ENCODE measurements at regions not wholly inside any gene's neighbourhood (a gene's known extent, or its start where the extent isn't known, plus 50 kb on each side); places are given as distances from the start of the nearest gene placed in this dataset.

DNA sequence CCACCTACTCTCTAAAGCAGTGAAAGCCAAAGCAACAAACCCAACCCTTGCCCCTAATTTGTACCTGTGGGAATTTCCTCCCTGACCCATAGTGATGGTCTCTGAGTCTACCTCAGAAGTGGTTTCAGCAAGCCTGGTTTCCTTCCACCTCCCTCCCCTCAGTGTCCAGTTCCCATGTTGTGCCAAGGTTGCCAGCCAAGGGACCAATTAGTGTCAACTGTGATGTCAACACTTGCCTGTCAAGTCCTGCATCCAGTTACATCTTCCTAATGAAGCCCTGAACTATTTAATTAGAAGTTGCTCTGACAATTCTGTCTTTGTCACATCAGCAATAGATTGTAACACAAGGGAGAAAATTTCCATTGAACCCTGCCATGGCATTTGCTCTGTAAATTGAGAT, 194.4 kb upstream of the CCDC196 start:
- no peak for TF ChIP-seq EZH2 (IDR thresholded peaks at IDR 0.05; ENCODE audit: borderline replicate concordance, low read depth, low read length, poor library complexity, severe bottlenecking)
- TF ChIP-seq, protein P1, sequence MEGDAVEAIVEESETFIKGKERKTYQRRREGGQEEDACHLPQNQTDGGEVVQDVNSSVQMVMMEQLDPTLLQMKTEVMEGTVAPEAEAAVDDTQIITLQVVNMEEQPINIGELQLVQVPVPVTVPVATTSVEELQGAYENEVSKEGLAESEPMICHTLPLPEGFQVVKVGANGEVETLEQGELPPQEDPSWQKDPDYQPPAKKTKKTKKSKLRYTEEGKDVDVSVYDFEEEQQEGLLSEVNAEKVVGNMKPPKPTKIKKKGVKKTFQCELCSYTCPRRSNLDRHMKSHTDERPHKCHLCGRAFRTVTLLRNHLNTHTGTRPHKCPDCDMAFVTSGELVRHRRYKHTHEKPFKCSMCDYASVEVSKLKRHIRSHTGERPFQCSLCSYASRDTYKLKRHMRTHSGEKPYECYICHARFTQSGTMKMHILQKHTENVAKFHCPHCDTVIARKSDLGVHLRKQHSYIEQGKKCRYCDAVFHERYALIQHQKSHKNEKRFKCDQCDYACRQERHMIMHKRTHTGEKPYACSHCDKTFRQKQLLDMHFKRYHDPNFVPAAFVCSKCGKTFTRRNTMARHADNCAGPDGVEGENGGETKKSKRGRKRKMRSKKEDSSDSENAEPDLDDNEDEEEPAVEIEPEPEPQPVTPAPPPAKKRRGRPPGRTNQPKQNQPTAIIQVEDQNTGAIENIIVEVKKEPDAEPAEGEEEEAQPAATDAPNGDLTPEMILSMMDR (conservative IDR thresholded peaks at IDR 0.05; ENCODE audit: low read depth, low read length) = no peak
